K562 (cell line): ENCODE measurements at regions not wholly inside any gene's neighbourhood (a gene's known extent, or its start where the extent isn't known, plus 50 kb on each side); places are given as distances from the start of the nearest gene placed in this dataset.

Experiments
- ATAC-seq: fragments of 200-7000 bp; cut with Tn5 transposase; 3 replicates; pipeline ENCODE4 v1.9.1; 2020; ENCODE audit warnings: moderate library complexity
- BruUV-seq: library from RNA; stranded (reverse); fragments of 400-500 nt; replicated peaks from 2 replicates; lab custom pipeline; 2021; lab: Mats Ljungman, UMichigan
- CTCF ChIA-PET: fragments of 300-600 bp; formaldehyde crosslinking; extraction: SDS; loops from one replicate; lab custom pipeline; 2021; ENCODE audit warnings: low intra/inter-chr PET ratio; lab: Yijun Ruan, JAX
- POLR2A ChIA-PET: fragments of 300-600, 350-650 bp; sonication (Branson Sonifier 250); formaldehyde crosslinking; extraction: SDS; loops from one replicate; lab custom pipeline; 2021; ENCODE audit warnings: antibody characterized with exemption, inconsistent platforms; lab: Yijun Ruan, JAX
- DNase-seq, 4 experiments: peaks; one replicate each; pipeline versions ENCODE4 v3.0.0 to v3.0.0-alpha.2; 2011 to 2018; ENCODE audit warnings: low spot score in 3 of 4, mixed read lengths in 3 of 4; ENCODE audit errors: extremely low read depth in 1 of 4
- FAIRE-seq: peaks from 2 replicates; lab custom pipeline; 2011; peaks lifted over from hg19 to GRCh38; lab: Jason Lieb, UNC
- H2AFZ ChIP-seq: 2 replicates; pipeline ENCODE4 v1.6.0; 2011; ENCODE audit warnings: low read depth, low read length, control low read depth, inconsistent platforms
- H3K27ac ChIP-seq: fragments of 200-600 bp; 3 replicates; pipeline ENCODE4 v1.8.0; 2011; ENCODE audit warnings: low read depth, mild to moderate bottlenecking, control low read depth, inconsistent platforms, low read length, moderate library complexity, mixed read lengths; ENCODE audit errors: extremely low read depth
- H3K27me3 ChIP-seq, 2 experiments: fragments of 300-600 bp in 1 of 2; 2 replicates in 1 of 2; 3 replicates in 1 of 2; pipeline versions ENCODE4 v1.6.0 to v1.8.0; 2011; ENCODE audit warnings: inconsistent platforms in 2 of 2, low read length in 2 of 2, mild to moderate bottlenecking in 1 of 2, mixed read lengths in 1 of 2, moderate library complexity in 1 of 2; ENCODE audit not compliant: control insufficient read depth in 2 of 2, insufficient read depth in 2 of 2
- H3K36me3 ChIP-seq: fragments of 300-600 bp; 3 replicates; pipeline ENCODE4 v1.8.0; 2011; ENCODE audit warnings: mild to moderate bottlenecking, low read length, inconsistent platforms; ENCODE audit not compliant: control insufficient read depth, insufficient read depth
- H3K4me1 ChIP-seq, 2 experiments: fragments of 200-600 bp in 1 of 2; replicated peaks in 1 of 2; 2 replicates in 1 of 2; 3 replicates in 1 of 2; pipeline versions ENCODE4 v1.5.1 to v1.8.0; 2011; ENCODE audit warnings: inconsistent platforms in 2 of 2, low read length in 2 of 2, mild to moderate bottlenecking in 1 of 2, mixed read lengths in 1 of 2, moderate library complexity in 1 of 2; ENCODE audit not compliant: control insufficient read depth in 2 of 2, insufficient read depth in 2 of 2
- H3K4me2 ChIP-seq: 2 replicates; pipeline ENCODE4 v1.6.1; 2011; ENCODE audit warnings: low read length, control low read depth, inconsistent platforms, mixed read lengths; ENCODE audit not compliant: insufficient read depth
- H3K4me3 ChIP-seq: fragments of 200-600 bp; sonication (generic), shearing (Covaris generic); 2 replicates; pipeline ENCODE4 v1.5.1; 2016; ENCODE audit warnings: control low read depth, inconsistent platforms
- H3K79me2 ChIP-seq: fragments of 200-600 bp; 3 replicates; pipeline ENCODE4 v1.8.0; 2011; ENCODE audit warnings: low read length, inconsistent platforms; ENCODE audit not compliant: control insufficient read depth, insufficient read depth
- H3K9ac ChIP-seq, 2 experiments: 2 replicates each; pipeline versions ENCODE4 v1.6.0 to v1.6.1; 2011; ENCODE audit warnings: low read depth in 2 of 2, low read length in 2 of 2, control low read depth in 1 of 2, inconsistent platforms in 1 of 2, mild to moderate bottlenecking in 1 of 2, mixed read lengths in 1 of 2; ENCODE audit not compliant: insufficient read depth in 1 of 2
- H3K9me1 ChIP-seq: one replicate; pipeline ENCODE4 v1.6.0; 2011; ENCODE audit warnings: inconsistent platforms, mild to moderate bottlenecking, low read length, moderate library complexity; ENCODE audit not compliant: control insufficient read depth, insufficient read depth
- H3K9me3 ChIP-seq: replicated peaks from 2 replicates; pipeline ENCODE4 v1.5.1; 2011; ENCODE audit warnings: low read depth, low read length, inconsistent platforms; ENCODE audit not compliant: control insufficient read depth, insufficient read depth
- H4K20me1 ChIP-seq: replicated peaks from 2 replicates; pipeline ENCODE4 v1.6.1; 2011; ENCODE audit warnings: low read length, inconsistent platforms, mixed read lengths; ENCODE audit not compliant: control insufficient read depth, insufficient read depth
- BCL6 ChIP-seq: fragments of 250-450 bp; sonication (Bioruptor Pico); IDR thresholded peaks from 2 replicates; pipeline ENCODE4 v1.4.0; 2020
- GTF2A2 ChIP-seq: IDR thresholded peaks from 2 replicates; pipeline ENCODE4 v1.6.1; 2016; ENCODE audit warnings: mild to moderate bottlenecking, missing genetic modification characterization, missing compliant biosample characterization
- NR2C2 ChIP-seq, 2 experiments: fragments of 200-800 bp in 1 of 2; sonication (Bioruptor generic) in 1 of 2; sonication (generic) in 1 of 2; formaldehyde crosslinking in 1 of 2; IDR thresholded peaks; 2 replicates each; pipeline versions ENCODE4 v1.6.1 to v1.8.0; 2016 to 2022; ENCODE audit warnings: mild to moderate bottlenecking in 1 of 2, missing compliant biosample characterization in 1 of 2, missing genetic modification characterization in 1 of 2, missing genetic modification reagents in 1 of 2
- PCBP2 ChIP-seq: fragments of 200-400 bp; formaldehyde crosslinking; IDR thresholded peaks from 2 replicates; pipeline ENCODE4 v1.6.1; 2018; ENCODE audit warnings: low read length, low read depth, mild to moderate bottlenecking, moderate library complexity; ENCODE audit not compliant: poor library complexity, severe bottlenecking
- SRSF1 ChIP-seq: fragments of 200-400 bp; formaldehyde crosslinking; IDR thresholded peaks from 2 replicates; pipeline ENCODE4 v1.6.1; 2017; ENCODE audit warnings: mild to moderate bottlenecking, low read depth, low read length, moderate library complexity
- ZFP30 ChIP-seq: fragments of 250-450 bp; sonication (Bioruptor Pico); IDR thresholded peaks from 2 replicates; pipeline ENCODE4 v1.8.0; 2022; ENCODE audit warnings: moderate library complexity, mild to moderate bottlenecking, inconsistent platforms, borderline replicate concordance
- WGBS: fragments of 100-300 bp; shearing (Covaris generic); methylation state at CpG from one replicate; pipeline ENCODE4 v1.1.6; 2016; ENCODE audit warnings: low coverage, mixed read lengths; ENCODE audit not compliant: insufficient coverage; ENCODE audit errors: missing lambda C conversion rate; 5-methylcytosine and 5-hydroxymethylcytosine counted together
- in situ Hi-C: fragments of 300-500 bp; cut with MboI; formaldehyde crosslinking; loops from 4 replicates; pipeline ENCODE4 v1.15.0; 2018; ENCODE audit warnings: inconsistent platforms, mixed read lengths
- intact Hi-C: fragments of 100-400 bp; cut with micrococcal nuclease; formaldehyde crosslinking; loops from 2 replicates; pipeline ENCODE4 v1.14.2; 2022
- TF ChIP-seq, protein P1 (sequence below), 2 experiments: fragments of 200-800 bp in 1 of 2; sonication (Bioruptor generic) in 1 of 2; sonication (generic) in 1 of 2; formaldehyde crosslinking in 1 of 2; IDR thresholded peaks in 1 of 2; conservative IDR thresholded peaks in 1 of 2; 2 replicates each; pipeline versions ENCODE4 v1.5.0 to v1.6.1; 2016 to 2020; ENCODE audit warnings: missing compliant biosample characterization in 1 of 2, missing genetic modification characterization in 1 of 2, missing genetic modification reagents in 1 of 2
- TF ChIP-seq, protein P2 (sequence below): sonication (generic); formaldehyde crosslinking; IDR thresholded peaks from 2 replicates; pipeline ENCODE4 v1.8.1; 2023; ENCODE audit warnings: mild to moderate bottlenecking, missing genetic modification reagents
- TF ChIP-seq, protein P3 (sequence below): fragments of 450-650 bp; IDR thresholded peaks from 2 replicates; pipeline ENCODE4 v1.6.1; 2016; ENCODE audit warnings: mild to moderate bottlenecking

DNA sequence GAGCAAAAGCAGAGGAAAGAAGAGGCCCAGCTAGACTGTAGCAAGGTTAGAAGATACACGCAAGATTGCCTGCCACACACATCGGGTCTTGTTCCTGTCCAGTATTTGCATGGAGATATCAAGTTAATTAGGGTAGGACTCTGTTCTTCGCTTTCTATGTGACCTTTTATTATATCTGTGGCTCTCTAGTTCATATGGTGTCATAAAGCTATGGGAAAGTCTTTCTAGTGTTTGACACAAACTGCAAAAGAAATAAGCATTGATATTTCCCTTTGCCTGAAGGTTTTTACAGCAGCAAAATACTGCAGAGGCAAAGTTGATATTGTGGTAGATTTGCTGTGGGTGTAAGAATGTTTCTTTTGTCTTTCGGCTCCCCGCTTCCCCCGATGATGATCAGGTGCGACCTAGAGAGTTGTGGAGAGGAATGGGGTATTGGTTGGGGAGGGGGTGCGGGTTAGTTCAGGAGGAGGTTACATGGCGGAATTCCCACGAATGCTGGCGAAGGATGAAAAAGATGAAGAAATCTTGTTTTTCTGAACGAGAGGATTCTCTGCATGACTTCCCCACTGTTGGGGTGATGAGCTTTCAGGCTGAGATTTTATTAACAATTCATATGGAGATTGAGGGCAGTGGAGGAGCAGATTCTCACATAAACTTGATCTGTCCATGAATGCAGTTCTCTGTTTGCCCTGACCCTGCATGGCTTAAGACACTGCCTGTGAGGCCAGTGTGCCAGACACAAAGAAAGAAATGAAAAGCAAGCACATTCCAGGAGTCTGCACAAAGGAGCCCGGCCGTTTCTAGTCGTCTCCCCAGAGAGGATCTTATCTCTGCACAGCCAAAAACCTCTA, 550.2 kb downstream of the USP25 start:
- Histone ChIP-seq H3K79me2 (no peaks in the 10 kb centered on the region), H3K9me3 (no peaks in the 10 kb centered on the region), H3K4me1 (no peaks in the 10 kb centered on the region), H2AFZ (no peak overlapping the region), H3K27ac (no peak overlapping the region), H3K4me2 (no peak overlapping the region), H3K9ac (no peak overlapping the region), H3K9me1 (no peaks in the 10 kb centered on the region), H3K27me3 (no peaks in the 10 kb centered on the region), H4K20me1 (no peaks in the 10 kb centered on the region), H3K36me3 (no peaks in the 10 kb centered on the region), H3K4me3 (no peak overlapping the region)
- no peak for DNase-seq
- ChIA-PET CTCF (no interaction called here), POLR2A (no interaction called here)
- in situ Hi-C loops (no loop called here), intact Hi-C loops (no loop called here)
- BruUV-seq, result no TSS peak
- whole genome bisulfite sequencing, result 0% methylated on average over 15 of the region's 15 CpGs
- TF ChIP-seq PCBP2, result no peak
- TF ChIP-seq, protein P1, sequence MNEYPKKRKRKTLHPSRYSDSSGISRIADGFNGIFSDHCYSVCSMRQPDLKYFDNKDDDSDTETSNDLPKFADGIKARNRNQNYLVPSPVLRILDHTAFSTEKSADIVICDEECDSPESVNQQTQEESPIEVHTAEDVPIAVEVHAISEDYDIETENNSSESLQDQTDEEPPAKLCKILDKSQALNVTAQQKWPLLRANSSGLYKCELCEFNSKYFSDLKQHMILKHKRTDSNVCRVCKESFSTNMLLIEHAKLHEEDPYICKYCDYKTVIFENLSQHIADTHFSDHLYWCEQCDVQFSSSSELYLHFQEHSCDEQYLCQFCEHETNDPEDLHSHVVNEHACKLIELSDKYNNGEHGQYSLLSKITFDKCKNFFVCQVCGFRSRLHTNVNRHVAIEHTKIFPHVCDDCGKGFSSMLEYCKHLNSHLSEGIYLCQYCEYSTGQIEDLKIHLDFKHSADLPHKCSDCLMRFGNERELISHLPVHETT (CRISPR knock-in tag; conservative IDR thresholded peaks at IDR 0.05 in 1 of 2, IDR thresholded peaks at IDR 0.05 in 1 of 2), result no peak
- FAIRE-seq, result no peak
- ATAC-seq, result no peak

DNA sequence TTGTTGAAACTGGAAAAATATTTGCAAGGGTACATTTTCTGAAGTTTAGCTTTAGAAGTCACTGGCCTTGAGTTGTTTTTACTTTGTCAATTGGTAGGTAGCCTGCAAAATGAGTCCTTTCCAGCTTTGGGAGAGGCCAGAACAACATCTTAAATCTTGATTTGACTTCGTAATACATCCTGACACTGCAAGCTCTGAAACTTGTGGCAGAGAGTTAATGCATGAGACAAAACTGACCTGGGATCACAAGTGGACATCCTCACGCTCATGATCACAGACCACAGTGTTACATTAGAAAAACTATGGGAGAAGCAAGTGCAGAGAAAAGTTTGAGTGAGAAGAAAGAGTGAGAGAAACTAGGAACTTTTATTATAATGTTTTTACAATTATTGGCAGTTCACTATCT, 550.9 kb downstream of the USP25 start:
- Histone ChIP-seq H3K9me1 (no peaks in the 10 kb centered on the region), H3K36me3 (no peaks in the 10 kb centered on the region), H3K27me3 (no peaks in the 10 kb centered on the region), H3K9ac (no peak overlapping the region), H4K20me1 (no peaks in the 10 kb centered on the region), H3K79me2 (no peaks in the 10 kb centered on the region), H3K4me3 (no peak overlapping the region), H3K9me3 (no peaks in the 10 kb centered on the region), H3K4me1 (no peaks in the 10 kb centered on the region), H3K4me2 (no peak overlapping the region), H2AFZ (no peak overlapping the region), H3K27ac (no peak overlapping the region)
- BruUV-seq, result no TSS peak
- FAIRE-seq, result no peak
- WGBS, result 0% methylated on average over 2 of the region's 2 CpGs
- no peak for ATAC-seq
- intact Hi-C loops (no loop called here), in situ Hi-C loops (no loop called here)
- CTCF ChIA-PET, result no interaction called here
- POLR2A ChIA-PET, result no interaction called here
- no peak for DNase-seq
- TF ChIP-seq, protein P2, sequence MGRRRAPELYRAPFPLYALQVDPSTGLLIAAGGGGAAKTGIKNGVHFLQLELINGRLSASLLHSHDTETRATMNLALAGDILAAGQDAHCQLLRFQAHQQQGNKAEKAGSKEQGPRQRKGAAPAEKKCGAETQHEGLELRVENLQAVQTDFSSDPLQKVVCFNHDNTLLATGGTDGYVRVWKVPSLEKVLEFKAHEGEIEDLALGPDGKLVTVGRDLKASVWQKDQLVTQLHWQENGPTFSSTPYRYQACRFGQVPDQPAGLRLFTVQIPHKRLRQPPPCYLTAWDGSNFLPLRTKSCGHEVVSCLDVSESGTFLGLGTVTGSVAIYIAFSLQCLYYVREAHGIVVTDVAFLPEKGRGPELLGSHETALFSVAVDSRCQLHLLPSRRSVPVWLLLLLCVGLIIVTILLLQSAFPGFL (CRISPR knock-in tag), result no peak
- TF ChIP-seq GTF2A2 (tag) (no peak), BCL6 (CRISPR knock-in tag) (no peak), ZFP30 (CRISPR knock-in tag) (no peak), SRSF1 (no peak), NR2C2 (CRISPR knock-in tag; IDR thresholded peaks at IDR 0.05) (no peak), NR2C2 (tag; IDR thresholded peaks at IDR 0.05) (no peak)
- TF ChIP-seq, protein P3, sequence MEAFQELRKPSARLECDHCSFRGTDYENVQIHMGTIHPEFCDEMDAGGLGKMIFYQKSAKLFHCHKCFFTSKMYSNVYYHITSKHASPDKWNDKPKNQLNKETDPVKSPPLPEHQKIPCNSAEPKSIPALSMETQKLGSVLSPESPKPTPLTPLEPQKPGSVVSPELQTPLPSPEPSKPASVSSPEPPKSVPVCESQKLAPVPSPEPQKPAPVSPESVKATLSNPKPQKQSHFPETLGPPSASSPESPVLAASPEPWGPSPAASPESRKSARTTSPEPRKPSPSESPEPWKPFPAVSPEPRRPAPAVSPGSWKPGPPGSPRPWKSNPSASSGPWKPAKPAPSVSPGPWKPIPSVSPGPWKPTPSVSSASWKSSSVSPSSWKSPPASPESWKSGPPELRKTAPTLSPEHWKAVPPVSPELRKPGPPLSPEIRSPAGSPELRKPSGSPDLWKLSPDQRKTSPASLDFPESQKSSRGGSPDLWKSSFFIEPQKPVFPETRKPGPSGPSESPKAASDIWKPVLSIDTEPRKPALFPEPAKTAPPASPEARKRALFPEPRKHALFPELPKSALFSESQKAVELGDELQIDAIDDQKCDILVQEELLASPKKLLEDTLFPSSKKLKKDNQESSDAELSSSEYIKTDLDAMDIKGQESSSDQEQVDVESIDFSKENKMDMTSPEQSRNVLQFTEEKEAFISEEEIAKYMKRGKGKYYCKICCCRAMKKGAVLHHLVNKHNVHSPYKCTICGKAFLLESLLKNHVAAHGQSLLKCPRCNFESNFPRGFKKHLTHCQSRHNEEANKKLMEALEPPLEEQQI, result no peak
